Ascending aorta (tissue), 2 donors: ENCODE measurements at regions not wholly inside any gene's neighbourhood (a gene's known extent, or its start where the extent isn't known, plus 50 kb on each side); places are given as distances from the start of the nearest gene placed in this dataset.

Source experiments
- DNase-seq, 2 donors: peaks; one replicate each; pipeline ENCODE4 v3.0.0-alpha.2; 2019; ENCODE audit warnings: low spot score in 2 of 2
- H3K27ac ChIP-seq, 2 donors: fragments of 200-600 bp; sonication (generic); one replicate each; pipeline ENCODE4 v1.5.1; 2016 to 2017; ENCODE audit warnings: mild to moderate bottlenecking in 1 of 2
- H3K27me3 ChIP-seq: fragments of 200-600 bp; sonication (generic); one replicate; pipeline ENCODE4 v1.5.1; 2017
- H3K36me3 ChIP-seq, 2 donors: fragments of 200-600 bp; sonication (generic); one replicate each; pipeline ENCODE4 v1.5.1; 2016
- H3K4me1 ChIP-seq, 2 donors: fragments of 200-600 bp; sonication (generic); one replicate each; pipeline ENCODE4 v1.5.1; 2016 to 2017; ENCODE audit warnings: mild to moderate bottlenecking in 1 of 2
- H3K4me3 ChIP-seq, 2 donors: fragments of 200-600 bp; sonication (generic); one replicate each; pipeline ENCODE4 v1.5.1; 2016 to 2017; ENCODE audit warnings: mild to moderate bottlenecking in 1 of 2
- H3K9me3 ChIP-seq, 2 donors: fragments of 200-600 bp; sonication (generic); one replicate each; pipeline ENCODE4 v1.5.1; 2016
- CTCF ChIP-seq, 3 experiments: fragments of 200-600 bp in 2 of 3; fragments of 450-650 bp in 1 of 3; sonication (generic) in 2 of 3; IDR thresholded peaks; one replicate each; pipeline ENCODE4 v1.5.1; 2016 to 2019; ENCODE audit warnings: antibody characterized with exemption in 3 of 3, mild to moderate bottlenecking in 1 of 3, moderate library complexity in 1 of 3
- intact Hi-C: fragments of 100-400 bp; cut with DNase I; formaldehyde crosslinking; loops from one replicate; pipeline ENCODE4 v1.15.1; 2023

DNA sequence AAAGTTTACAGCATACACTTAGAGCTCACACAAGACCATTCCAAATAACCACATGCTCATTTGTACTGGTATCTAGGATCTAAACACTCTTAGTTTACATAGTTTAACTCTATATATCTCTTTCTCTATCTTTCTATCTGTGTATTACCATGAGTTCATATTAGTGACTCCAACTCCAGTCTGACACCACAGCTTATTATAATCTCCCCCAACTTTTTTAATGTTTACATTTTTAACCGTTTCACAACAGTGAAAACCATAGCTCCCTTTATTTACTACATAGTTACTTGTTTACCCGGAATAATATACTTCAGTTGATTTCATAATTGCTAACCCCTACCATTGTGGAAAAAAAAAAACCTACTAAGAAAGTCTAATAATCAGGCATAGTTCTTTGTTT, 362.4 kb upstream of the RGS17 start:
- Histone ChIP-seq H3K27ac (no peak overlapping the region), H3K9me3 (no peaks in the 10 kb centered on the region), H3K36me3 (no peaks in the 10 kb centered on the region), H3K4me3 (no peak overlapping the region), H3K27me3 (no peaks in the 10 kb centered on the region), H3K4me1 (no peaks in the 10 kb centered on the region)
- DNase-seq, result no peak
- TF ChIP-seq CTCF (IDR thresholded peaks at IDR 0.05), result no peak
- intact Hi-C loops, result no loop called here

DNA sequence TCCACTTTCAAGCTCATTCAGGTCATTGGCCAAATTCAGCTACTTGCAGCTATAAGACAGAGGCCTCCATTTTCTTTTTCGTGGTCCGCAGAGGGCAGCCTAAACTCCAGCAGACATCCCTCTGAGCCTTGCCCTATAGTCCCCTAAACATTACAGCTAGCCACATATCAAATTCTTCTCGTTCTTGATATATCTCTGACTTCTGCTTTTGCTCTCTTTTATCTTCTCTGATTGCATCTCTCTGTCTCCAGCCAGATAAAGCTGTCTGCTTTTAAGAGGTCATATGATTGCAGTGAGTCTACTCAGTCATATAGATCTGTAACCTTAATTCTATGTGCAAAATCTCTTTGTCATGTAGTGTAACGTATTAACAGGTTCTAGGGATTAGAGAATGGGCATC, 358.4 kb upstream of the RGS17 start:
- no peak overlapping the region for H3K4me3 ChIP-seq
- no peaks in the 10 kb centered on the region for H3K36me3 ChIP-seq
- no peak for DNase-seq
- H3K27ac ChIP-seq, result no peak overlapping the region
- H3K9me3 ChIP-seq, result peaks cover 0 to 8% of the 10 kb centered on the region in 2 donors
- TF ChIP-seq CTCF (IDR thresholded peaks at IDR 0.05), result no peak
- intact Hi-C loops, result no loop called here
- no peaks in the 10 kb centered on the region for H3K27me3 ChIP-seq
- H3K4me1 ChIP-seq, result no peaks in the 10 kb centered on the region

DNA sequence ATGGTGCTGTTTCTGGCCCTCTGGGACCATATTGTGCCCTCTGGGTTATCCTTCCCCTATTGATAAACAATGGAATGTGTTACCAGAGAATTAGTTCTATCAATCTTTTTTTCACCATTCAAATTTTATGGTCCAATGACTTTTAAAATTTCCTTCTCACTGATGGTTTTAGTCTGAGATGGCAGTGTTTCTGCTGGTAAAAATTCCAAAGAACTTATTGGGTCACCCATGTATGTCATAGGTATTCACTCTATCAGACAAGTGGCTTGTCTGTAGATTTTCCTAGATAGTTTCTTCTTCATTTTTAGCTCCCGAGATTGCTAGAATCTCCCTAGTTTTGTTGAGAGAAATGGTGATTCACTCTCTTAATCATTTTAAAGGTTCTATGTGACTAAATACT, 357.2 kb upstream of the RGS17 start:
- Histone ChIP-seq H3K36me3 (no peaks in the 10 kb centered on the region), H3K27me3 (no peaks in the 10 kb centered on the region), H3K27ac (no peak overlapping the region), H3K4me3 (no peak overlapping the region), H3K9me3 (peaks cover 0 to 8% of the 10 kb centered on the region in 2 donors), H3K4me1 (no peaks in the 10 kb centered on the region)
- intact Hi-C loops, result no loop called here
- TF ChIP-seq CTCF (IDR thresholded peaks at IDR 0.05), result no peak
- DNase-seq, result no peak

DNA sequence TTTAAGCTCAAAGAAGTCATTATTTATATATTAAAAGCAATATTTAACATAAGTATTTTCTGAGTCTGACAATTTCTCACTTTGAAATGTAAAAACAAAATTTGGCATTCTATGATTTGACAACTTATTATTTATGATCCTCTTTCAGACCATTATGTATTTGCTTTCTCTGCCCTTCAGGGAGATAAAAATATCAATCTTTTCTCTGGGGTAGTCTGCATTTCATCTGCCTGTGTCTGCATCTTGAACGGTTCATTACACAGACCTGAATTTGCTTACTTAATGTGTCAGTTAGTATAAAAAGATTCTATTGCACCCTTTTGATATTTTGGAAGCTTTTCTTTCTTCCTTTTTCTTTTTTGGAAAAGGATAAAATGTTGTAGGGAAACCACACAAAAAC, 354.0 kb upstream of the RGS17 start:
- no peak overlapping the region for H3K4me3 ChIP-seq
- DNase-seq, result no peak

DNA sequence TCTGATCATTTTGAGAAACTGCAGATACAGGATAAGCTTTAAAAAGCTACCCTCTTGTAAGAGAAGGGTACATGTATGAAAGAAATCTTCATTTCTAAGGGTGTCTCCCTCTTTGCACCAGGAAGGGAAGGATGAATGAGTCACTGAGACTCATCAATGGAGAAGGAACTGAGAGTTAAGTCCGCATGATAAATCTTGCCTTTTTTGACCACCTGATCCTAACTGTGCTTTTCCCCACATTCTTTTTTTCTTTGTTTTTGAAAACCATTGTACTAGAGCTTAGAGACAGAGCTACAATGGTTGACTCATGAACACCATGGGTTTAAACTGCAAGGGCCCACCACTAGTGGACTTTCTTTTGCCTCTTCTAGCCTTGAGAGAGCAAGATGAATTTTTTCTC, 353.0 kb upstream of the RGS17 start:
- intact Hi-C loops, result no loop called here

More for the DNA sequence above, 354.0 kb upstream of the RGS17 start:
- no peaks in the 10 kb centered on the region for H3K27me3 ChIP-seq
- TF ChIP-seq CTCF (IDR thresholded peaks at IDR 0.05), result no peak
- no peaks in the 10 kb centered on the region for H3K4me1 ChIP-seq
- peaks cover 0 to 8% of the 10 kb centered on the region in 2 donors for H3K9me3 ChIP-seq
- H3K27ac ChIP-seq, result no peak overlapping the region
- intact Hi-C loops, result no loop called here
- no peaks in the 10 kb centered on the region for H3K36me3 ChIP-seq

More for the DNA sequence above, 353.0 kb upstream of the RGS17 start:
- TF ChIP-seq CTCF (IDR thresholded peaks at IDR 0.05), result no peak
- H3K36me3 ChIP-seq, result no peaks in the 10 kb centered on the region
- H3K9me3 ChIP-seq, result peaks cover 0 to 8% of the 10 kb centered on the region in 2 donors
- no peaks in the 10 kb centered on the region for H3K4me1 ChIP-seq
- DNase-seq, result no peak
- no peak overlapping the region for H3K27ac ChIP-seq
- no peak overlapping the region for H3K4me3 ChIP-seq
- no peaks in the 10 kb centered on the region for H3K27me3 ChIP-seq
